ENCODE measurements at regions not wholly inside any gene's neighbourhood (a gene's known extent, or its start where the extent isn't known, plus 50 kb on each side); places are given as distances from the start of the nearest gene placed in this dataset.

DNA sequence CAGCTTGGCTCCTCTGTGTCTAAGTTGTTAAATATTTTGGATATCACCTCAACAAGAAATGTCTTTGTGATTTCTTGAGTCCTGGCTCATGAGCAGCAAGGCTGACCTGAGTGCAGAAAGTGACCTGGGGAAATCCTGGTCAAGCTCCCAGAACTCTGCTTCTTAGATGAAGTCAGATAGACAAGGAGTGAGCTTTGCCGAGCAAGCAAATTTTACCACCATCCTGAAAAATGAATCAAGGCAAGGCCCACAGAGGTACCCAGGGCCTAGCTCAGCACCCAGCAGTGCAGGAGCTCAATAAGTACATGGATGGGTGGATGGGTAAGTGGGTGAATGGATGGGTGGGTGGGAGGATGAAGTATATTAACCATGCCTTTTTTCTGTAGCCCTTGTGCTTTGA lies 291.8 kb downstream of the UACA start:
- H3K9ac ChIP-seq (ENCODE audit: insufficient read depth, low read length) = no peak overlapping the region
- H3K4me1 ChIP-seq (ENCODE audit: control insufficient read depth, extremely low read depth, insufficient read depth, low read length) = peaks cover 10% of the 10 kb centered on the region
- H2AFZ ChIP-seq (ENCODE audit: low read length) = no peak overlapping the region
- H3K4me2 ChIP-seq (ENCODE audit: extremely low read depth, insufficient read depth, low read length) = no peak overlapping the region
- no peak overlapping the region for H3K27ac ChIP-seq (ENCODE audit: insufficient read depth, low read length)
- H3K27me3 ChIP-seq (ENCODE audit: control insufficient read depth, insufficient read depth, low read length) = peaks cover 10% of the 10 kb centered on the region
- H4K20me1 ChIP-seq (ENCODE audit: control insufficient read depth, extremely low read depth, insufficient read depth, low read length) = no peaks in the 10 kb centered on the region
- H3K79me2 ChIP-seq (ENCODE audit: control insufficient read depth, insufficient read depth, low read length) = no peaks in the 10 kb centered on the region
- H3K36me3 ChIP-seq (ENCODE audit: control insufficient read depth, insufficient read depth, low read length) = no peaks in the 10 kb centered on the region
- TF ChIP-seq, protein P1, sequence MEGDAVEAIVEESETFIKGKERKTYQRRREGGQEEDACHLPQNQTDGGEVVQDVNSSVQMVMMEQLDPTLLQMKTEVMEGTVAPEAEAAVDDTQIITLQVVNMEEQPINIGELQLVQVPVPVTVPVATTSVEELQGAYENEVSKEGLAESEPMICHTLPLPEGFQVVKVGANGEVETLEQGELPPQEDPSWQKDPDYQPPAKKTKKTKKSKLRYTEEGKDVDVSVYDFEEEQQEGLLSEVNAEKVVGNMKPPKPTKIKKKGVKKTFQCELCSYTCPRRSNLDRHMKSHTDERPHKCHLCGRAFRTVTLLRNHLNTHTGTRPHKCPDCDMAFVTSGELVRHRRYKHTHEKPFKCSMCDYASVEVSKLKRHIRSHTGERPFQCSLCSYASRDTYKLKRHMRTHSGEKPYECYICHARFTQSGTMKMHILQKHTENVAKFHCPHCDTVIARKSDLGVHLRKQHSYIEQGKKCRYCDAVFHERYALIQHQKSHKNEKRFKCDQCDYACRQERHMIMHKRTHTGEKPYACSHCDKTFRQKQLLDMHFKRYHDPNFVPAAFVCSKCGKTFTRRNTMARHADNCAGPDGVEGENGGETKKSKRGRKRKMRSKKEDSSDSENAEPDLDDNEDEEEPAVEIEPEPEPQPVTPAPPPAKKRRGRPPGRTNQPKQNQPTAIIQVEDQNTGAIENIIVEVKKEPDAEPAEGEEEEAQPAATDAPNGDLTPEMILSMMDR (conservative IDR thresholded peaks at IDR 0.05 in 1 of 2, IDR thresholded peaks at IDR 0.05 in 1 of 2; ENCODE audit: low read depth in 1 of 2, low read length in 2 of 2) = no peak
- DNase-seq (ENCODE audit: low read depth in 2 of 2) = no peak
- no peaks in the 10 kb centered on the region for H3K9me3 ChIP-seq (ENCODE audit: control insufficient read depth, insufficient read depth, low read depth, low read length)
- H3K4me3 ChIP-seq (replicated peaks in 1 of 4; ENCODE audit: control extremely low read depth in 1 of 4, insufficient read depth in 1 of 4, low read depth in 3 of 4, low read length in 4 of 4) = no peak overlapping the region

DNA sequence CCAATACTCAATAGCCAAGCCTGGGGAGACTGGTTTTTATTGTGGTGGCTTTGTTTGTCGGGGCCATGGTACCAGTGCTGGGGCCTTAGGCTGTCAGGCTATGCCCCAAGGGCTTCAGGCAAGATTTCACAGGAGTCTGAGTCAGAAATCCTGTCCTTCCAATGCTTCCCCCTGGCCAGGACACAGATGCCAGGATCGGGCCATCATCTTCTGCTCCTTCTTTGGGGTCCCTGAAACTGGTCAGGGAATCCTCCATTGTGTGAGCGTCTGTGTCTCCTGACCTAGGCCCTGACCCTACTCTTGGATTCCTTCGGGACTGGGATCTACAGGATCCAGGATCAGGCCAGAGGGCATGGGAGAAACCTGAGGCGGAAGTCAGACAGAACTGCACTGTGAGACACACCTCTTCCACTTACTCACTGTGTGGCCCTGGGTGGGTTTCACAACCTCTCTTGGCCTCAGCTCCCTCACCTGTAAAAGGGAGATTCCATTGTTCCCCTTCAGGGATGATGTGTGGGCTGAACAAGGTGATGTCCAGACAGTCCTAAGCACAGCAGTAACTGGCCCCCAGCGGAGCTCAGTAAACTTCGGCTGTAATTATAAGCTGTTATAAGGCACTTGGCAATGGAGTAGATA lies 292.7 kb downstream of the UACA start:
- H4K20me1 ChIP-seq (ENCODE audit: control insufficient read depth, extremely low read depth, insufficient read depth, low read length) = no peaks in the 10 kb centered on the region

DNA sequence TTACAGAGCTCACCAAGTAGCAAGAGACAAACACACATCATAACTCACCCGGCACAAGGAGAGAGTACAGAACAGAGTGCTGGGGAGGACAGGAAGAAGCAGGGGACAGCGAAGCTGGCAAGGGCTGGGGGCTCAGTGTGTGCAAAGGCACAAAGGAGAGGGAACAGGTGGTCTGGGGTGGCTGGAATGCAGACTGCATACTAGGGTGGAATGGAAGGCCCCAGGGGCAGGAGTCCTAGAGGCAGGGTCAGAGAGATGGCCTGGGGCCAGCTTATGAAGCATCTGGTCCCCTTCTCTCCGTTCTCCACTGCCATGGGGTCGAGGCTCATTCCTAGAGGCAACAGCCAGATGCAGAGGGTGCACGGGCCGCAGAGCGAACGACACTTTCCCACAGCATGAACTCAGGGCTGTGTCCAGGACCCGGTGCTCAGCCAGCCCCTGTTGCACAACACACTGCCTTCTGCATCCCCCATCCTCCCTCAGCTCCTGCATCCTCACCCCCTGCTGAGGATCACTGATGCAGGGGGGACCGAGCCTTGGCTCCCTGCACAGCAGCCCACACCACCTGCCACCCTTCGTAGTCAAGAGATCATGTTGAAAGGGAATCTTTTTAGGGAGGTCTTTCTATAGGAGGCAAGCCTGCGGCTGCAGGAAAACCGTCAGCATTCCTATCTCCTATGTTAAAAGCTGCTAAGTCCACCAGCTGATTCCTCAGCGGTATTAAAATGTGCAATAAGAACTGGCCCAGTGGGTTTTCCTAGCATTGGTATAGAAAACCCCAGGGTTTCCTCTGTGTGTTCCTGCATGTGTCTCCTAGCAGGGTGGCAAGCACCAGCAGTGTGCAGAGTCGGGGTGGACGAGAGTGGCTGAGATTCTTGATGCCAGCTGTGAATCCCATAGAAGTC lies 293.5 kb downstream of the UACA start:
- H3K4me3 ChIP-seq (replicated peaks in 1 of 4; ENCODE audit: control extremely low read depth in 1 of 4, insufficient read depth in 1 of 4, low read depth in 3 of 4, low read length in 4 of 4) = no peak overlapping the region
- peaks cover 3% of the 10 kb centered on the region for H3K4me1 ChIP-seq (ENCODE audit: control insufficient read depth, extremely low read depth, insufficient read depth, low read length)
- no peak overlapping the region for H3K4me2 ChIP-seq (ENCODE audit: extremely low read depth, insufficient read depth, low read length)
- no peak for DNase-seq (ENCODE audit: low read depth in 2 of 2)
- peaks cover 20% of the 10 kb centered on the region for H3K27me3 ChIP-seq (ENCODE audit: control insufficient read depth, insufficient read depth, low read length)
- H3K79me2 ChIP-seq (ENCODE audit: control insufficient read depth, insufficient read depth, low read length) = no peaks in the 10 kb centered on the region
- TF ChIP-seq EZH2 (IDR thresholded peaks at IDR 0.05; ENCODE audit: low read length, missing control alignments) = no peak
- TF ChIP-seq, protein P1 (conservative IDR thresholded peaks at IDR 0.05 in 1 of 2, IDR thresholded peaks at IDR 0.05 in 1 of 2; ENCODE audit: low read depth in 1 of 2, low read length in 2 of 2) = no peak
- no peak overlapping the region for H3K27ac ChIP-seq (ENCODE audit: insufficient read depth, low read length)
- no peaks in the 10 kb centered on the region for H3K36me3 ChIP-seq (ENCODE audit: control insufficient read depth, insufficient read depth, low read length)
- no peaks in the 10 kb centered on the region for H3K9me3 ChIP-seq (ENCODE audit: control insufficient read depth, insufficient read depth, low read depth, low read length)
- H3K9ac ChIP-seq (ENCODE audit: insufficient read depth, low read length) = no peak overlapping the region
- H2AFZ ChIP-seq (ENCODE audit: low read length) = no peak overlapping the region
- H4K20me1 ChIP-seq (ENCODE audit: control insufficient read depth, extremely low read depth, insufficient read depth, low read length) = no peaks in the 10 kb centered on the region

More for the DNA sequence above, 292.7 kb downstream of the UACA start:
- Histone ChIP-seq H3K27ac (ENCODE audit: insufficient read depth, low read length) (no peak overlapping the region), H3K9me3 (ENCODE audit: control insufficient read depth, insufficient read depth, low read depth, low read length) (no peaks in the 10 kb centered on the region), H3K9ac (ENCODE audit: insufficient read depth, low read length) (no peak overlapping the region), H3K36me3 (ENCODE audit: control insufficient read depth, insufficient read depth, low read length) (no peaks in the 10 kb centered on the region), H2AFZ (ENCODE audit: low read length) (no peak overlapping the region), H3K79me2 (ENCODE audit: control insufficient read depth, insufficient read depth, low read length) (no peaks in the 10 kb centered on the region), H3K27me3 (ENCODE audit: control insufficient read depth, insufficient read depth, low read length) (peaks cover 13% of the 10 kb centered on the region), H3K4me1 (ENCODE audit: control insufficient read depth, extremely low read depth, insufficient read depth, low read length) (peaks cover 8% of the 10 kb centered on the region), H3K4me2 (ENCODE audit: extremely low read depth, insufficient read depth, low read length) (no peak overlapping the region), H3K4me3 (replicated peaks in 1 of 4; ENCODE audit: control extremely low read depth in 1 of 4, insufficient read depth in 1 of 4, low read depth in 3 of 4, low read length in 4 of 4) (no peak overlapping the region)
- no peak for DNase-seq (ENCODE audit: low read depth in 2 of 2)
- TF ChIP-seq, protein P1 (conservative IDR thresholded peaks at IDR 0.05 in 1 of 2, IDR thresholded peaks at IDR 0.05 in 1 of 2; ENCODE audit: low read depth in 1 of 2, low read length in 2 of 2) = no peak
- TF ChIP-seq EZH2 (IDR thresholded peaks at IDR 0.05; ENCODE audit: low read length, missing control alignments) = no peak
